Heart left ventricle (tissue), 13 donors: ENCODE measurements at regions not wholly inside any gene's neighbourhood (a gene's known extent, or its start where the extent isn't known, plus 50 kb on each side); places are given as distances from the start of the nearest gene placed in this dataset.

Experiments used
- CTCF ChIP-seq, 12 donors: fragments of 200-600 bp; sonication (generic) in 4 of 12; IDR thresholded peaks; one replicate each; pipeline versions ENCODE4 v1.5.0 to v1.8.0; 2018 to 2022; ENCODE audit warnings: antibody characterized with exemption in 12 of 12, mild to moderate bottlenecking in 5 of 12
- POLR2A ChIP-seq, 2 donors: fragments of 450-650 bp; IDR thresholded peaks; one replicate each; pipeline ENCODE4 v1.6.1; 2017; ENCODE audit warnings: antibody characterized with exemption in 2 of 2, mild to moderate bottlenecking in 2 of 2, moderate library complexity in 2 of 2
- donor health status: ischemic (EF 13 %, LVEDD 7.1; RV severe dilation, severe dysfunction).
- donor health status: DM: no; HTN: yes; CAD: no.
- donor health status: DM: no; HTN: no; CAD: no.
- donor health status: ischemic (EF 25% LVEDD 6.9; RV normal size, moderate dysfunction).
- donor health status: ischemic (EF 25% LVEDD 5.7; RV mildly dilated, moderate dysfunction).
- donor health status: ischemic (EF 35%, LVEDD 5.7; RV mildly dilated, moderate dysfunction).
- donor health status: nonischemic (EF 11% LVEDD 7.7; RV severe dilation, severe dysfunction).
- donor health status: DM: yes; HTN: yes; CAD: no.
- donor health status: PGD.
- donor health status: ischemic (EF 29% LVEDD 5.4; RV normal size, mild dysfunction).
- donor health status: nonischemic (EF 23%, LVEDD 6.1; RV moderate dilation, normal function).

GRCh38 chr6:40924839-40925238 is 114.2 kb downstream of the UNC5CL start:
- TF ChIP-seq POLR2A (IDR thresholded peaks at IDR 0.05) (no peak), CTCF (IDR thresholded peaks at IDR 0.05) (no peak)
